Transverse colon (tissue), 3 donors: ENCODE measurements at regions not wholly inside any gene's neighbourhood (a gene's known extent, or its start where the extent isn't known, plus 50 kb on each side); places are given as distances from the start of the nearest gene placed in this dataset.

Experiments
- EP300 ChIP-seq: sonication (generic); formaldehyde crosslinking; IDR thresholded peaks from one replicate; pipeline ENCODE4 v1.6.1; 2017; ENCODE audit warnings: antibody characterized with exemption, low read depth
- TF ChIP-seq, protein P1 (sequence below), 5 experiments: fragments of 200-600 bp in 3 of 5; fragments of 450-650 bp in 2 of 5; sonication (generic) in 3 of 5; IDR thresholded peaks; 1 replicate in 2 of 5; 2 replicates in 3 of 5; pipeline ENCODE4 v1.5.1; 2016 to 2017; ENCODE audit warnings: antibody characterized with exemption in 5 of 5, inconsistent platforms in 3 of 5, mild to moderate bottlenecking in 2 of 5, moderate library complexity in 1 of 5

DNA sequence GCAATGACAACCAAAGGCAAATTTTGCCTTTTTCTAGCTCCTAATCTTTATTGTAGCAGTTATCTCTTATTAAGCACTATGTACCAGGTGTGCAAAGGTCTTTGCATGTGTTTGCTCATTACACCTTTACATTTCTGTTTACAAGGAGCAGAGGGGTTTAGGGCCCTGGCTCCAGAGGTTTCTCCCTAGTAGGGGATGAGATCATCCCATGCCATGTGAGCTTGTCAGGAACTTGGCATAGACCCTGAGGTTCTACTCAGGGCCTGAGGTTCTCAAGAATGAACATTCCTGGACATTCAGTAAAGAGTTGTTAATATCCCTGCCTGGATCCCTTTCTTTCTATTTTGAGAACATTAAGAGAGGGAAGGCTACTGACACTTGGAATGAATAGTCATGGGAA lies 292.0 kb downstream of the RPAP3 start:
- TF ChIP-seq, protein P1, sequence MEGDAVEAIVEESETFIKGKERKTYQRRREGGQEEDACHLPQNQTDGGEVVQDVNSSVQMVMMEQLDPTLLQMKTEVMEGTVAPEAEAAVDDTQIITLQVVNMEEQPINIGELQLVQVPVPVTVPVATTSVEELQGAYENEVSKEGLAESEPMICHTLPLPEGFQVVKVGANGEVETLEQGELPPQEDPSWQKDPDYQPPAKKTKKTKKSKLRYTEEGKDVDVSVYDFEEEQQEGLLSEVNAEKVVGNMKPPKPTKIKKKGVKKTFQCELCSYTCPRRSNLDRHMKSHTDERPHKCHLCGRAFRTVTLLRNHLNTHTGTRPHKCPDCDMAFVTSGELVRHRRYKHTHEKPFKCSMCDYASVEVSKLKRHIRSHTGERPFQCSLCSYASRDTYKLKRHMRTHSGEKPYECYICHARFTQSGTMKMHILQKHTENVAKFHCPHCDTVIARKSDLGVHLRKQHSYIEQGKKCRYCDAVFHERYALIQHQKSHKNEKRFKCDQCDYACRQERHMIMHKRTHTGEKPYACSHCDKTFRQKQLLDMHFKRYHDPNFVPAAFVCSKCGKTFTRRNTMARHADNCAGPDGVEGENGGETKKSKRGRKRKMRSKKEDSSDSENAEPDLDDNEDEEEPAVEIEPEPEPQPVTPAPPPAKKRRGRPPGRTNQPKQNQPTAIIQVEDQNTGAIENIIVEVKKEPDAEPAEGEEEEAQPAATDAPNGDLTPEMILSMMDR (IDR thresholded peaks at IDR 0.05), result no peak
- no peak for TF ChIP-seq EP300
